Gastrocnemius medialis (tissue), 4 donors: ENCODE measurements at regions not wholly inside any gene's neighbourhood (a gene's known extent, or its start where the extent isn't known, plus 50 kb on each side); places are given as distances from the start of the nearest gene placed in this dataset.
"Not testable (repeated sequence)": the region's sequence is repeated elsewhere in the genome, so short reads cannot be mapped to it uniquely, and the experiment has no call there.

Experiments
- ATAC-seq, 2 donors: fragments of 150-250 bp; one replicate each; pipeline ENCODE4 v1.9.1; 2016
- DNase-seq, 2 donors: peaks; one replicate each; pipeline ENCODE4 v3.0.0-alpha.2; 2019
- H3K27ac ChIP-seq, 4 donors: fragments of 200-600 bp; sonication (generic); 1 replicate in 1 of 4; 2 replicates in 3 of 4; pipeline ENCODE4 v1.5.1; 2016 to 2018; ENCODE audit warnings: mild to moderate bottlenecking in 2 of 4, moderate library complexity in 1 of 4
- H3K27me3 ChIP-seq, 3 donors: fragments of 200-600 bp; sonication (generic) in 2 of 3; 1 replicate in 1 of 3; 2 replicates in 2 of 3; pipeline versions ENCODE4 v1.5.1 to v1.6.0; 2016 to 2019; ENCODE audit warnings: mild to moderate bottlenecking in 1 of 3, moderate library complexity in 1 of 3
- H3K36me3 ChIP-seq, 2 donors: fragments of 200-600 bp; sonication (generic) in 1 of 2; one replicate each; pipeline ENCODE4 v1.5.1; 2017 to 2018
- H3K4me1 ChIP-seq, 2 donors: fragments of 200-600 bp; sonication (generic) in 1 of 2; one replicate each; pipeline ENCODE4 v1.5.1; 2016 to 2017; ENCODE audit warnings: mild to moderate bottlenecking in 2 of 2
- H3K4me3 ChIP-seq, 4 donors: fragments of 200-600 bp; sonication (generic) in 3 of 4; 1 replicate in 1 of 4; 2 replicates in 3 of 4; pipeline ENCODE4 v1.5.1; 2016 to 2019; ENCODE audit warnings: mild to moderate bottlenecking in 2 of 4
- H3K9me3 ChIP-seq, 3 donors: fragments of 200-600 bp; sonication (generic) in 2 of 3; 1 replicate in 1 of 3; 2 replicates in 2 of 3; pipeline ENCODE4 v1.5.1; 2016 to 2019
- CTCF ChIP-seq, 5 experiments: fragments of 450-650 bp in 3 of 5; fragments of 200-600 bp in 2 of 5; sonication (generic) in 2 of 5; IDR thresholded peaks in 4 of 5; conservative IDR thresholded peaks in 1 of 5; 1 replicate in 4 of 5; 2 replicates in 1 of 5; pipeline ENCODE4 v1.5.1; 2016 to 2019; ENCODE audit warnings: antibody characterized with exemption in 5 of 5, mild to moderate bottlenecking in 3 of 5, moderate library complexity in 3 of 5
- POLR2A ChIP-seq, 2 donors: fragments of 450-650 bp; IDR thresholded peaks; one replicate each; pipeline ENCODE4 v1.6.1; 2017; ENCODE audit warnings: antibody characterized with exemption in 2 of 2, mild to moderate bottlenecking in 2 of 2, moderate library complexity in 2 of 2
- in situ Hi-C, 4 donors: fragments of 200-750 bp; cut with MboI; loops; one replicate each; pipeline versions ENCODE4 v1.15.0 to v1.8.0; 2017; ENCODE audit warnings: low sequenced_read_pairs in 4 of 4
- intact Hi-C: fragments of 100-400 bp; cut with DNase I; formaldehyde crosslinking; loops from one replicate; pipeline ENCODE4 v1.15.1; 2023; ENCODE audit warnings: low total_unique reads

- H3K4me3 ChIP-seq, ATAC-seq, DNase-seq, H3K36me3 ChIP-seq, H3K27me3 ChIP-seq, H3K27ac ChIP-seq, H3K9me3 ChIP-seq, in situ Hi-C loops, H3K4me1 ChIP-seq, intact Hi-C loops: not testable (repeated sequence)
Observed at GRCh38 chr10:76815505-76815904, 822.1 kb downstream of the KCNMA1 start.

- TF ChIP-seq POLR2A (IDR thresholded peaks at IDR 0.05) = no peak
- TF ChIP-seq CTCF (IDR thresholded peaks at IDR 0.05 in 4 of 5, conservative IDR thresholded peaks at IDR 0.05 in 1 of 5) = no peak
- Histone ChIP-seq H3K27me3 (no peaks in the 10 kb centered on the region), H3K36me3 (no peaks in the 10 kb centered on the region), H3K4me3 (no peak overlapping the region), H3K27ac (no peak overlapping the region), H3K9me3 (no peaks in the 10 kb centered on the region), H3K4me1 (no peaks in the 10 kb centered on the region)
- intact Hi-C loops (no loop called here), in situ Hi-C loops (no loop called here)
- ATAC-seq = no peak
- DNase-seq = no peak
Observed at GRCh38 chr10:76811430-76811829, 826.2 kb downstream of the KCNMA1 start.

DNA sequence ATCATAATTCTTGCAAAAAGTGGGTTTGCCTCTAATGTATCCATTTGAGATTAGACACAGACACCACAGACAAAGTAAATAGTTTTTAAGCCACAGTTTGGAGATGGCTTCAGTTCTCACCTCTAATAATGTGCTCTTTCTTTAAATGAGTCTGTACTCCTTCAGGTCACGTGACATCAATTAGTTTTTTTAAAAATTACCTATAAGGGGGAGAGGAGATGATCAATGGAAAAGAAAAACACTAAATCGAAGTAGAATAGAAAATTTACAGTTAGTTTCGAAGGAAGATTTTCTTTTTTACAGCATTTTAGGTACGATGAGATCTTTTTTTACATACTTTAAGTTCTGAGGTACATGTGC lies 849.2 kb downstream of the KCNMA1 start:
- DNase-seq = no peak
- no peak for ATAC-seq
- H3K36me3 ChIP-seq = no peaks in the 10 kb centered on the region
- no peaks in the 10 kb centered on the region for H3K4me1 ChIP-seq
- no peak overlapping the region for H3K4me3 ChIP-seq
- in situ Hi-C loops (no loop called here), intact Hi-C loops (no loop called here)
- no peaks in the 10 kb centered on the region for H3K9me3 ChIP-seq
- no peak overlapping the region for H3K27ac ChIP-seq
- H3K27me3 ChIP-seq = no peaks in the 10 kb centered on the region
- TF ChIP-seq POLR2A (IDR thresholded peaks at IDR 0.05) (no peak), CTCF (IDR thresholded peaks at IDR 0.05 in 4 of 5, conservative IDR thresholded peaks at IDR 0.05 in 1 of 5) (no peak)

GRCh38 chr10:76787746-76788451 lies 849.7 kb downstream of the KCNMA1 start:
- H3K4me3 ChIP-seq = no peak overlapping the region
- no peaks in the 10 kb centered on the region for H3K27me3 ChIP-seq
- TF ChIP-seq POLR2A (IDR thresholded peaks at IDR 0.05) = no peak
- no peak for TF ChIP-seq CTCF (IDR thresholded peaks at IDR 0.05 in 4 of 5, conservative IDR thresholded peaks at IDR 0.05 in 1 of 5)
- H3K9me3 ChIP-seq = no peaks in the 10 kb centered on the region
- no peak for DNase-seq
- ATAC-seq = no peak
- intact Hi-C loops (no loop called here), in situ Hi-C loops (no loop called here)
- no peak overlapping the region for H3K27ac ChIP-seq
- H3K4me1 ChIP-seq = no peaks in the 10 kb centered on the region
- no peaks in the 10 kb centered on the region for H3K36me3 ChIP-seq

DNA sequence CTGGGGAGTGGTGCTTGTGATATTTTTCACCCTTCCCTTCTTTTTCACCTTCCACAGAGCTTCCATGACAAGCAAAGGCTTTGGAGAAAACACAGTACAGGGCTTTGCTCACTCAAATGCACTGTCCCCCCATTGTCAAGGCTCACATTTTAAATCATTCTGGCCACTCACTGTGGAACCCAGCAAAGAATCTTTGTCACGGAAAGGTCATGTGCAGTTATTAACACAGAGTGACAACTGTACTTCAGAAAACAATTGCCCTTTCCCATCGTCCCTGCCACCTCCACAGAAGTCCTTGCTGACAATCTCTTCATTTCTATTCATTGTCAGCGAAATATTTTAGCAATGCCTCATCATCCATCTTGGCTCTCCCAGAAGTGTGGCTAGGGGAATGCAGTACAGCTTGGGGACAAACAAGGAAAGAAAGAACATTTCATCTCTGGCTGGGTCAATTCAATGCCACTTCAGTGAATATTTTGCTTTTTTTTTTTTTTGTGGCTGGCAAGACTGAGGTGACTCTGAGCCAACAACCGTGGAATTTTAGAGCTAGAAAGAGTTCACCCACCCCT lies 851.0 kb downstream of the KCNMA1 start:
- TF ChIP-seq CTCF (IDR thresholded peaks at IDR 0.05 in 4 of 5, conservative IDR thresholded peaks at IDR 0.05 in 1 of 5) (no peak), POLR2A (IDR thresholded peaks at IDR 0.05) (no peak)
- Histone ChIP-seq H3K9me3 (no peaks in the 10 kb centered on the region), H3K4me3 (no peak overlapping the region), H3K4me1 (no peaks in the 10 kb centered on the region), H3K27me3 (no peaks in the 10 kb centered on the region), H3K36me3 (no peaks in the 10 kb centered on the region), H3K27ac (no peak overlapping the region)
- in situ Hi-C loops = no loop called here
- intact Hi-C loops = no loop called here
- DNase-seq = no peak
- no peak for ATAC-seq
